H9 (cell line): ENCODE measurements at regions not wholly inside any gene's neighbourhood (a gene's known extent, or its start where the extent isn't known, plus 50 kb on each side); places are given as distances from the start of the nearest gene placed in this dataset.

Source experiments
- DNase-seq: peaks from one replicate; pipeline ENCODE4 v3.0.0-alpha.2; 2017
- H2AFZ ChIP-seq: one replicate; pipeline ENCODE4 v1.6.1; 2013; ENCODE audit warnings: mild to moderate bottlenecking, low read length, control low read depth, moderate library complexity
- H2AK5ac ChIP-seq: 2 replicates; pipeline ENCODE4 v1.6.1; 2013; ENCODE audit warnings: low read length, control low read depth, mixed read lengths; ENCODE audit not compliant: insufficient read length
- H2BK120ac ChIP-seq: one replicate; pipeline ENCODE4 v1.6.1; 2013; ENCODE audit warnings: low read depth, mild to moderate bottlenecking, low read length, control low read depth, inconsistent platforms; ENCODE audit not compliant: poor library complexity, severe bottlenecking
- H2BK12ac ChIP-seq: 2 replicates; pipeline ENCODE4 v1.6.1; 2013; ENCODE audit warnings: low read length, control low read depth, mixed read lengths, low read depth; ENCODE audit not compliant: insufficient read length
- H2BK15ac ChIP-seq: 2 replicates; pipeline ENCODE4 v1.6.1; 2013; ENCODE audit warnings: low read depth, low read length, control low read depth
- H2BK20ac ChIP-seq: one replicate; pipeline ENCODE4 v1.6.1; 2013; ENCODE audit warnings: low read depth, mild to moderate bottlenecking, low read length, control low read depth, inconsistent platforms; ENCODE audit not compliant: poor library complexity, severe bottlenecking
- H2BK5ac ChIP-seq: 2 replicates; pipeline ENCODE4 v1.6.1; 2013; ENCODE audit warnings: low read length, control low read depth, mixed read lengths; ENCODE audit not compliant: insufficient read length
- H3K14ac ChIP-seq: 2 replicates; pipeline ENCODE4 v1.6.1; 2013; ENCODE audit warnings: low read length, control low read depth; ENCODE audit not compliant: insufficient read depth
- H3K18ac ChIP-seq: 2 replicates; pipeline ENCODE4 v1.6.1; 2013; ENCODE audit warnings: low read depth, mild to moderate bottlenecking, mixed read lengths, low read length, control low read depth; ENCODE audit not compliant: insufficient read length
- H3K23ac ChIP-seq: 2 replicates; pipeline ENCODE4 v1.6.1; 2013; ENCODE audit warnings: low read length, control low read depth, mixed read lengths, low read depth; ENCODE audit not compliant: insufficient read length
- H3K23me2 ChIP-seq: 2 replicates; pipeline ENCODE4 v1.6.1; 2013; ENCODE audit warnings: low read depth, mild to moderate bottlenecking, mixed read lengths, low read length, control low read depth; ENCODE audit not compliant: insufficient read length, poor library complexity, severe bottlenecking
- H3K27ac ChIP-seq: 2 replicates; pipeline ENCODE4 v1.5.1; 2013; ENCODE audit warnings: low read length, control low read depth, mixed read lengths, low read depth; ENCODE audit not compliant: insufficient read length
- H3K27me3 ChIP-seq: 2 replicates; pipeline ENCODE4 v1.6.1; 2013; ENCODE audit warnings: low read length, control low read depth, inconsistent platforms; ENCODE audit not compliant: insufficient read depth
- H3K4ac ChIP-seq: 2 replicates; pipeline ENCODE4 v1.6.1; 2013; ENCODE audit warnings: low read depth, mild to moderate bottlenecking, control low read depth, inconsistent platforms, low read length, moderate library complexity
- H3K4me1 ChIP-seq: 2 replicates; pipeline ENCODE4 v1.6.1; 2013; ENCODE audit warnings: low read length, control low read depth, inconsistent platforms; ENCODE audit not compliant: insufficient read depth
- H3K4me2 ChIP-seq: 2 replicates; pipeline ENCODE4 v1.6.1; 2013; ENCODE audit warnings: low read length, control low read depth, mixed read lengths; ENCODE audit not compliant: insufficient read length, insufficient read depth
- H3K56ac ChIP-seq: 2 replicates; pipeline ENCODE4 v1.6.1; 2013; ENCODE audit warnings: low read depth, mild to moderate bottlenecking, mixed read lengths, low read length, control low read depth; ENCODE audit not compliant: insufficient read length
- H3K79me1 ChIP-seq: 2 replicates; pipeline ENCODE4 v1.6.1; 2013; ENCODE audit warnings: low read depth, mild to moderate bottlenecking, moderate library complexity, low read length, control low read depth, inconsistent platforms; ENCODE audit not compliant: insufficient read depth, poor library complexity, severe bottlenecking
- H3K79me2 ChIP-seq: 2 replicates; pipeline ENCODE4 v1.6.1; 2013; ENCODE audit warnings: low read length, control low read depth, inconsistent platforms; ENCODE audit not compliant: insufficient read depth
- H3K9ac ChIP-seq: 2 replicates; pipeline ENCODE4 v1.6.1; 2013; ENCODE audit warnings: low read length, control low read depth, mixed read lengths; ENCODE audit not compliant: insufficient read length; ENCODE audit errors: extremely low read depth
- H3K9me3 ChIP-seq: one replicate; pipeline ENCODE4 v1.6.1; 2013; ENCODE audit warnings: low read depth, low read length, inconsistent platforms; ENCODE audit not compliant: control insufficient read depth
- H3T11ph ChIP-seq: one replicate; pipeline ENCODE4 v1.6.1; 2013; ENCODE audit warnings: mild to moderate bottlenecking, low read length, control low read depth, inconsistent platforms
- H4K20me1 ChIP-seq: one replicate; pipeline ENCODE4 v1.6.1; 2013; ENCODE audit not compliant: control insufficient read depth, insufficient read length, insufficient read depth
- H4K5ac ChIP-seq: 2 replicates; pipeline ENCODE4 v1.6.1; 2013; ENCODE audit warnings: low read depth, mild to moderate bottlenecking, mixed read lengths, low read length, control low read depth; ENCODE audit not compliant: insufficient read length
- H4K8ac ChIP-seq: replicated peaks from 2 replicates; pipeline ENCODE4 v1.6.1; 2013; ENCODE audit warnings: low read length, control low read depth, mixed read lengths, low read depth; ENCODE audit not compliant: insufficient read length
- H4K91ac ChIP-seq: 2 replicates; pipeline ENCODE4 v1.6.1; 2013; ENCODE audit warnings: low read depth, mild to moderate bottlenecking, moderate library complexity, mixed read lengths, low read length, control low read depth; ENCODE audit not compliant: insufficient read length
- H3K27ac Mint-ChIP-seq, 3 experiments: 2 replicates in 2 of 3; 3 replicates in 1 of 3; pipeline ENCODE4 v1.8.0; 2020 to 2021; ENCODE audit warnings: mixed read lengths in 3 of 3, mild to moderate bottlenecking in 1 of 3, moderate library complexity in 1 of 3
- H3K27me3 Mint-ChIP-seq: 2 replicates; pipeline ENCODE4 v1.8.0; 2021; ENCODE audit warnings: low read depth, mild to moderate bottlenecking, moderate library complexity, mixed read lengths
- H3K36me3 Mint-ChIP-seq, 3 experiments: 2 replicates in 2 of 3; 3 replicates in 1 of 3; pipeline ENCODE4 v1.8.0; 2020 to 2021; ENCODE audit warnings: low read depth in 3 of 3, mixed read lengths in 3 of 3; ENCODE audit not compliant: insufficient read depth in 1 of 3
- H3K4me1 Mint-ChIP-seq, 2 experiments: 2 replicates each; pipeline ENCODE4 v1.8.0; 2020; ENCODE audit warnings: mixed read lengths in 2 of 2
- H3K4me3 Mint-ChIP-seq, 2 experiments: 2 replicates in 1 of 2; 3 replicates in 1 of 2; pipeline ENCODE4 v1.8.0; 2020 to 2021; ENCODE audit warnings: mild to moderate bottlenecking in 2 of 2, mixed read lengths in 2 of 2, moderate library complexity in 1 of 2
- H3K9me3 Mint-ChIP-seq, 2 experiments: 2 replicates in 1 of 2; 3 replicates in 1 of 2; pipeline ENCODE4 v1.8.0; 2020; ENCODE audit warnings: mild to moderate bottlenecking in 2 of 2, mixed read lengths in 2 of 2, moderate library complexity in 1 of 2
- WGBS: extraction: QIAGEN DNeasy Blood & Tissue Kit; methylation state at CpG from one replicate; pipeline ENCODE4 v1.1.7; 2013; ENCODE audit warnings: missing lambda C conversion rate, low lambda C conversion rate, mixed read lengths; ENCODE audit not compliant: insufficient read length; ENCODE audit errors: extremely low coverage; 5-methylcytosine and 5-hydroxymethylcytosine counted together
- TF ChIP-seq, protein P1 (sequence below): fragments of 200-600 bp; sonication (generic); conservative IDR thresholded peaks from 3 replicates; pipeline ENCODE4 v1.8.0; 2021; ENCODE audit warnings: antibody characterized with exemption, mild to moderate bottlenecking

DNA sequence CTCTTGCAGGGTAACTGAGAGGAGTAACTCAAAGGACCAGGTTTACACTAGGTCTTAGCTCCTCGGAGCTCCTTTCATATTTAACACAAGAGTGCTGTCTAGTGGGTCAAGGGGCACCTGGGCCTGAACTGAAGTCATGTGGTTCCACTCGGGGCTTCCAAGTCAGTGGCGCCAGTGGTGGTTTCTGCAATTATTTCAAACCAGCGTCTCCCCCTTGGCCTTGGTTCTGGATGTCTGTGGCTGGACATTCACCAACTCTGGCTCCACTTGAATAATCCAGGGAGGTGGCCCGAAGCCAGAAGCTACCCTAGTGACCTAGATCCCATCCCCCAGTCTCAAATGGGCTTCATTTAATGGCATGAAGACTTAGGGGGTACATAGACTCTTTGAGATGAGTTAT lies 144.3 kb upstream of the ADAMTS9 start:
- no peak overlapping the region for H4K8ac ChIP-seq
- H3K23me2 ChIP-seq = no peaks in the 10 kb centered on the region
- H3K4me2 ChIP-seq = no peak overlapping the region
- no peaks in the 10 kb centered on the region; the same call in 1 of the 2 replicates for H3K27me3 ChIP-seq
- no peaks in the 10 kb centered on the region; the same call in 1 of the 2 replicates for H3K27me3 Mint-ChIP-seq
- H2BK120ac ChIP-seq = no peak overlapping the region
- no peak overlapping the region for H4K5ac ChIP-seq
- no peak overlapping the region for H2AFZ ChIP-seq
- no peaks in the 10 kb centered on the region for H3K4me1 ChIP-seq
- no peaks in the 10 kb centered on the region for H3K9me3 Mint-ChIP-seq
- H3K4ac ChIP-seq = no peak overlapping the region
- H3K27ac Mint-ChIP-seq = no peak overlapping the region
- no peak overlapping the region for H3K56ac ChIP-seq
- no peak overlapping the region for H4K91ac ChIP-seq
- no peak overlapping the region for H2BK20ac ChIP-seq
- no peak overlapping the region for H3K4me3 Mint-ChIP-seq
- no CpG with 5 or more reads among the region's 5 CpGs for WGBS
- no peak overlapping the region; the same call in 1 of the 2 replicates for H3K14ac ChIP-seq
- no peak overlapping the region for H3K9ac ChIP-seq
- TF ChIP-seq, protein P1, sequence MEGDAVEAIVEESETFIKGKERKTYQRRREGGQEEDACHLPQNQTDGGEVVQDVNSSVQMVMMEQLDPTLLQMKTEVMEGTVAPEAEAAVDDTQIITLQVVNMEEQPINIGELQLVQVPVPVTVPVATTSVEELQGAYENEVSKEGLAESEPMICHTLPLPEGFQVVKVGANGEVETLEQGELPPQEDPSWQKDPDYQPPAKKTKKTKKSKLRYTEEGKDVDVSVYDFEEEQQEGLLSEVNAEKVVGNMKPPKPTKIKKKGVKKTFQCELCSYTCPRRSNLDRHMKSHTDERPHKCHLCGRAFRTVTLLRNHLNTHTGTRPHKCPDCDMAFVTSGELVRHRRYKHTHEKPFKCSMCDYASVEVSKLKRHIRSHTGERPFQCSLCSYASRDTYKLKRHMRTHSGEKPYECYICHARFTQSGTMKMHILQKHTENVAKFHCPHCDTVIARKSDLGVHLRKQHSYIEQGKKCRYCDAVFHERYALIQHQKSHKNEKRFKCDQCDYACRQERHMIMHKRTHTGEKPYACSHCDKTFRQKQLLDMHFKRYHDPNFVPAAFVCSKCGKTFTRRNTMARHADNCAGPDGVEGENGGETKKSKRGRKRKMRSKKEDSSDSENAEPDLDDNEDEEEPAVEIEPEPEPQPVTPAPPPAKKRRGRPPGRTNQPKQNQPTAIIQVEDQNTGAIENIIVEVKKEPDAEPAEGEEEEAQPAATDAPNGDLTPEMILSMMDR = no peak
- DNase-seq = no peak
- H3T11ph ChIP-seq = no peak overlapping the region
- H3K18ac ChIP-seq = no peak overlapping the region
- H3K79me2 ChIP-seq = no peaks in the 10 kb centered on the region
- H3K9me3 ChIP-seq = no peaks in the 10 kb centered on the region
- no peaks in the 10 kb centered on the region for H4K20me1 ChIP-seq
- H3K4me1 Mint-ChIP-seq = peaks cover 5 to 8% of the 10 kb centered on the region in 2 experiments
- no peak overlapping the region for H2AK5ac ChIP-seq
- no peak overlapping the region for H2BK12ac ChIP-seq
- H3K79me1 ChIP-seq = no peaks in the 10 kb centered on the region
- H2BK15ac ChIP-seq = no peak overlapping the region
- H2BK5ac ChIP-seq = no peak overlapping the region
- H3K23ac ChIP-seq = no peak overlapping the region
- H3K27ac ChIP-seq = no peak overlapping the region
- no peaks in the 10 kb centered on the region for H3K36me3 Mint-ChIP-seq
